ENCODE measurements at regions not wholly inside any gene's neighbourhood (a gene's known extent, or its start where the extent isn't known, plus 50 kb on each side); places are given as distances from the start of the nearest gene placed in this dataset.
A peak's percentile ranks its signal among the peaks of the same experiment; 100 is the strongest.

DNA sequence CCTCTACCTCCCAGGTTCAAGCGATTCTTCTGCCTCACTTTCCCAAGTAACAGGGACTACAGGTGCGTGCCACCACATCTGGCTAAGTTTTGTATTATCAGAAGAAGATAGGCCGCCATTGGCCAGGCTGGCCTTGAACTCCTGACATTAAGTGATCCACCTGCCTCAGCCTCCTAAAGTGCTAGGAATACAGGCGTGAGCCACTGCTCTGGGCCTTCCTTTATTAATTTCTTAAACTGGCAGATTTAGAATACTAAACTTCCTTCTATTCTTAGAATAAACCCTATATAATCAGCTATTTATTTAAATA, 86.6 kb downstream of the HFE start:
- Histone ChIP-seq H3K9me3 (replicated peaks; ENCODE audit: control insufficient read depth, low read depth, low read length) (no peaks in the 10 kb centered on the region), H3K27me3 (ENCODE audit: control insufficient read depth, insufficient read depth, low read length) (no peaks in the 10 kb centered on the region), H3K4me1 (ENCODE audit: control insufficient read depth, insufficient read depth, low read length) (no peaks in the 10 kb centered on the region), H3K36me3 (ENCODE audit: control insufficient read depth, insufficient read depth, low read length) (no peaks in the 10 kb centered on the region), H3K27ac (ENCODE audit: low read length) (no peak overlapping the region), H3K4me3 (ENCODE audit: low read length) (no peak overlapping the region)
- DNase-seq: no peak
- 95% methylated on average over 3 of the region's 4 CpGs for WGBS (ENCODE audit: insufficient coverage)

DNA sequence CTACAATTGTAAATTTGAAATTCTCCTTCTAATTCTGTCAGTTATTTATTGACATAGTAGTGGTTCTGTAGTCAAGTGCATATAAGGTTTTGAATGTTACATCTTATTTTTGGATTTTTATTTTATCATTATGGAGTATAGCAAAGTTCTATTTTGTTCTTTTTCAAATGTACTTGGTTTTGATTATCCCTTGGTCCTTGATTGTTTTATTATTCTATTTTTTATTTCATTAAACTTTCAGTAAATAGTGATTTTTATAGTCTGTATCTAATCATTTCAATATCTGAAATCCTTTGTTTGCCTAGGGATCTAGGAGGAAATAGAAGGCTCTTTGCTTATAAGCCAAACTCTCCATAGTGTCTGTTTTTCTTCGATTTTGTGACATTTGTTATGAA, 87.8 kb downstream of the HFE start:
- H3K4me3 ChIP-seq (ENCODE audit: low read length): no peak overlapping the region
- H3K27me3 ChIP-seq (ENCODE audit: control insufficient read depth, insufficient read depth, low read length): no peaks in the 10 kb centered on the region
- H3K36me3 ChIP-seq (ENCODE audit: control insufficient read depth, insufficient read depth, low read length): no peaks in the 10 kb centered on the region
- no CpG with 5 or more reads among the region's 1 CpG for WGBS (ENCODE audit: insufficient coverage)
- H3K9me3 ChIP-seq (replicated peaks; ENCODE audit: control insufficient read depth, low read depth, low read length): no peaks in the 10 kb centered on the region
- no peak overlapping the region for H3K27ac ChIP-seq (ENCODE audit: low read length)
- no peaks in the 10 kb centered on the region for H3K4me1 ChIP-seq (ENCODE audit: control insufficient read depth, insufficient read depth, low read length)
- no peak for DNase-seq

DNA sequence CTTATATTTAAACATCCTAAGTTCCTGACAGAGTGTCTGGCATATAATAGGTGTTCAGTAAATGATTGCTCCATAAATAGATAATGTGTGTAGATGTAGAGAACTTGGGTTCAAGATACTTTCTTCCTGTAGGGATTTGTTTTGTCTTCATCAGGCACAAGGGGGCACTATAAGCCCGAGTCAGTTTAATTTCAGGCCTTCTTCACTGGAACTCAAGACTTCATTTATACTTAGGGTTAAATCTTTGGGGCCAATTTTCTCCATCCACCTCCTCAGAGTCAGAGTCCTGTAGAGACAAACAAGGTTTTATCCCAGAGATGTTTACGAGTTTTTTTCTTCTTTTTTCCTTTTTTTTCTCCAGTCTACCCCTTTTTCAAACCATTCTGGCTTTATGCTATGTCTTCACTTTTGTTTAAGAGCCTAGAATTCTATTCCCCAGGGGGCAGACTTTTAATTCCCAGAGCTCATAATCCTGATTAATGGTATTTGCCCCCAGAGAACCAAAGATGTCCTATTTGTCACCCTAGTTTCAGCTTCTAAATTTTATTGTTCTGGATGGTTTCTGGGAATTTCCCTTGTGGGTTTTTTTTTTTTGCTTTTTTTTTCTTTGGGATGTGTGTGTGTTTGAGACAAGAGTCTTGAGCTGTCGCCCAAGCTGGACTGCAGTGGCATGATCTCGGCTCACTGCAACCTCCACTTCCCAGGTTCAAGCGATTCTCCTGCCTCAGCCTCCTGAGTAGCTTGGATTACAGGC, 88.4 kb downstream of the HFE start:
- peak; percentile 74 for DNase-seq
- Histone ChIP-seq H3K36me3 (ENCODE audit: control insufficient read depth, insufficient read depth, low read length) (no peaks in the 10 kb centered on the region), H3K27ac (ENCODE audit: low read length) (no peak overlapping the region), H3K9me3 (replicated peaks; ENCODE audit: control insufficient read depth, low read depth, low read length) (no peaks in the 10 kb centered on the region), H3K27me3 (ENCODE audit: control insufficient read depth, insufficient read depth, low read length) (no peaks in the 10 kb centered on the region), H3K4me3 (ENCODE audit: low read length) (no peak overlapping the region), H3K4me1 (ENCODE audit: control insufficient read depth, insufficient read depth, low read length) (no peaks in the 10 kb centered on the region)
- WGBS (ENCODE audit: insufficient coverage): no CpG with 5 or more reads among the region's 5 CpGs

DNA sequence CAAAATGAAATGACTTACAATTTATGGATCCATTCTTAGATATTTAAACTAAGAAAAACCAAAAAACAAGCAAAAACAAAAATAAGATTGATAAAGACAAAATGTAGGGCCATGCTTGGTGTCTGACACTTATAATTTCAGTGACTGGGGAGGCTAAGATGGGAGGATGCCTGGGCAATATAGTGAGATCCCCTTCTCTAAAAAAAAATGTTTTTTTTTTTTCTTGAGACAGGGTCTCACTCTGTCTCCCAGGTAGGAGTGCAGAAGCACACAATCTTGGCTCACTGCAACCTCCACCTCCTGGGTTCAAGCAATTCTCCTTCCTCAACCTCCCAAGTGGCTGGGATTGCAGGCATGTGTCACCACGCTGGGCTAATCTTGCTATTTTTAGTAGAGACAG, 92.4 kb downstream of the HFE start:
- no peaks in the 10 kb centered on the region for H3K27me3 ChIP-seq (ENCODE audit: control insufficient read depth, insufficient read depth, low read length)
- H3K27ac ChIP-seq (ENCODE audit: low read length): no peak overlapping the region
- no peaks in the 10 kb centered on the region for H3K36me3 ChIP-seq (ENCODE audit: control insufficient read depth, insufficient read depth, low read length)
- no CpG with 5 or more reads among the region's 1 CpG for whole genome bisulfite sequencing (ENCODE audit: insufficient coverage)
- no peaks in the 10 kb centered on the region for H3K9me3 ChIP-seq (replicated peaks; ENCODE audit: control insufficient read depth, low read depth, low read length)
- DNase-seq: no peak
- no peak overlapping the region for H3K4me3 ChIP-seq (ENCODE audit: low read length)
- peaks cover 6% of the 10 kb centered on the region for H3K4me1 ChIP-seq (ENCODE audit: control insufficient read depth, insufficient read depth, low read length)

DNA sequence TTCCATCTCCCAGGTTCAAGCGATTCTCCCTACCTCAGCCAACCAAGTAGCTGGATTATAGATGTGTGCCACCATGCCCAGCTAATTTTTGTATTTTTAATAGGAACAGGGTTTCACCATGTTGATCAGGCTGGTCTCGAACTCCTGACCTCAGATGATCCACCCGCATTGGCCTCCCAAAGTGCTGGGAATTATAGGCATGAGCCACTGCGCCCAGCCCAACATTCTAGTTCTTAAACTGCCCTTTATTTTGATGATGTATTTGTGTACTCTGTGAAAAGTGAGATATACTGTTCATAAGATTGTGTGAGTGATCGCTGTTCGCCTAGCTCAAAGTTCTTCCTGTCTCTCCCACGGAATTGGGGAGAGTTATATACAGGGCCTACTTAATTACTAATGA, 93.1 kb downstream of the HFE start:
- Histone ChIP-seq H3K4me1 (ENCODE audit: control insufficient read depth, insufficient read depth, low read length) (peaks cover 6% of the 10 kb centered on the region), H3K4me3 (ENCODE audit: low read length) (no peak overlapping the region), H3K9me3 (replicated peaks; ENCODE audit: control insufficient read depth, low read depth, low read length) (no peaks in the 10 kb centered on the region), H3K27ac (ENCODE audit: low read length) (no peak overlapping the region), H3K27me3 (ENCODE audit: control insufficient read depth, insufficient read depth, low read length) (no peaks in the 10 kb centered on the region), H3K36me3 (ENCODE audit: control insufficient read depth, insufficient read depth, low read length) (no peaks in the 10 kb centered on the region)
- 100% methylated on average over 1 of the region's 7 CpGs for WGBS (ENCODE audit: insufficient coverage)
- no peak for DNase-seq

DNA sequence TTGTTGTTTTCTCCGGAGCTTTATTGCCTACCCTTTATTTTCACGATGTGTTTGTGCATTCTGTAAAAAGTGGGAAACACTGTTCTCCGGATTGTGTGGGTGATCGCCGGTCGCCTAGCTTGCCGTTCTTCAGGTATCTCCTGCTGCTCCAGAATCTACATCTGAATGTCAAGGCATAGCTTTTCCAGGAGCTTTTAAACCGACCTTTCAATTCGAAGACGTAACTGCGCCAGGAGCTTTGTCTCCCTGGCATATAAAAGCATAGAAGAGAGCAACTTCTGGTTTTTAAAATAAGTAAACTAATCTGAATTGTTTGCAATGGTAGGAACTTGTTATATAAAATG, 96.0 kb downstream of the HFE start:
- peak overlapping the region; percentile 97 for H3K27ac ChIP-seq (ENCODE audit: low read length)

DNA sequence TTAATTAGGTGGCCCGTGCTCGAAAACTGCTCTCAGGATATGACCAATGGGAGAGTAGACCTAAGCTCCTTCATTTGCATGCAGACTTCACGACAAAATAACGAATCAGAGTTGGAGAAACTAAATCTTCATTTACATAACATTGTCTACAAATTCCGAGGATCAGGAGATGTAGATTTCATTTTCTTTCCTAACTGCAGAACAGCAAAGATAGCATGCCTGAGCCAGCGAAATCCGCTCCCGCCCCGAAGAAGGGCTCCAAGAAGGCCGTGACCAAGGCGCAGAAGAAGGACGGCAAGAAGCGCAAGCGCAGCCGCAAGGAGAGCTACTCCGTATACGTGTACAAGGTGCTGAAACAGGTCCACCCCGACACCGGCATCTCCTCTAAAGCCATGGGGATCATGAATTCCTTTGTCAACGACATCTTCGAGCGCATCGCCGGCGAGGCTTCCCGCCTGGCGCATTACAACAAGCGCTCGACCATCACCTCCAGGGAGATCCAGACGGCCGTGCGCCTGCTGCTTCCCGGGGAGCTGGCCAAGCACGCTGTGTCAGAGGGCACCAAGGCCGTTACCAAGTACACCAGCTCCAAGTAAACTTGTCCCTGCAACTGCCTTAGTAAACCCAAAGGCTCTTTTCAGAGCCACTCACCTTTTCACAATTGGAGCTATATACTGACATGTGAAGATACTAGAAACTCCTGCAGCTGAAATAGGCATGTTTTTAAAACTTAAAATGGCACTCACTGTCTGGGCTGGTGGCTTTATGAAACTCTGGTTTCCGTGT, 96.5 kb downstream of the HFE start:
- H3K27ac ChIP-seq (ENCODE audit: low read length): peak overlapping the region; percentile 97
- peak; percentile 97 for DNase-seq
- 1% methylated on average over 29 of the region's 36 CpGs for WGBS (ENCODE audit: insufficient coverage)

More for the DNA sequence above, 96.0 kb downstream of the HFE start:
- Histone ChIP-seq H3K9me3 (replicated peaks; ENCODE audit: control insufficient read depth, low read depth, low read length) (no peaks in the 10 kb centered on the region), H3K36me3 (ENCODE audit: control insufficient read depth, insufficient read depth, low read length) (no peaks in the 10 kb centered on the region), H3K4me1 (ENCODE audit: control insufficient read depth, insufficient read depth, low read length) (peaks cover 9% of the 10 kb centered on the region), H3K4me3 (ENCODE audit: low read length) (peak overlapping the region; percentile 64), H3K27me3 (ENCODE audit: control insufficient read depth, insufficient read depth, low read length) (no peaks in the 10 kb centered on the region)
- DNase-seq: no peak
- WGBS (ENCODE audit: insufficient coverage): 0% methylated on average over 4 of the region's 11 CpGs

DNA sequence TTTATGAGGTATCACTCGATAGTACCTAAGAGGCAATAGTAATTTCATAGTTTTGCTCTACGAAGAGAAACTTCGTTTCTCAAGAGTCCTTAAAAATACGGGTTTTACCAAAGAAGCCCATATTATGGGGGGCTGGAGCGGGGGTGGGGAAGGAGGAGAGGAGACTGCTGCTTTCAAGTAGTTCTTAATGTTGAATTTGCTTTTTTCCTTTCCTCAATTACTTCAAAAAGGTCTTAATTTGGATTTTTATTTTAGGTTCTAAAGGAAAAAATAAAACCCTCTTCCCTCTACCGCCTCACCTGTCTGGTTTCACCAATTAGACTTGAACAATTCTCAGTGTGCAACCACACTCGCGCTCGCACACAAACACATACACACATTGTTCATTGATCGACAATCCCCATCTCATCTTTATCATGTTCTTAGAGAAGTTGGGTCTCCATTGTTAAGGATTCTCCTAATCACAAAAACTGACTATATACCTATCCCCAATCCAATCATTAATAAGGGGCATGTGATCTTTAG, 97.2 kb downstream of the HFE start:
- Histone ChIP-seq H3K9me3 (replicated peaks; ENCODE audit: control insufficient read depth, low read depth, low read length) (no peaks in the 10 kb centered on the region), H3K4me3 (ENCODE audit: low read length) (peak overlapping the region; percentile 64), H3K27ac (ENCODE audit: low read length) (peak overlapping the region; percentile 97), H3K27me3 (ENCODE audit: control insufficient read depth, insufficient read depth, low read length) (no peaks in the 10 kb centered on the region), H3K4me1 (ENCODE audit: control insufficient read depth, insufficient read depth, low read length) (peaks cover 21% of the 10 kb centered on the region), H3K36me3 (ENCODE audit: control insufficient read depth, insufficient read depth, low read length) (no peaks in the 10 kb centered on the region)
- no peak for DNase-seq
- WGBS (ENCODE audit: insufficient coverage): 8% methylated on average over 2 of the region's 10 CpGs

More for the DNA sequence above, 96.5 kb downstream of the HFE start:
- Histone ChIP-seq H3K9me3 (replicated peaks; ENCODE audit: control insufficient read depth, low read depth, low read length) (no peaks in the 10 kb centered on the region), H3K4me3 (ENCODE audit: low read length) (peak overlapping the region; percentile 64), H3K27me3 (ENCODE audit: control insufficient read depth, insufficient read depth, low read length) (no peaks in the 10 kb centered on the region), H3K36me3 (ENCODE audit: control insufficient read depth, insufficient read depth, low read length) (no peaks in the 10 kb centered on the region), H3K4me1 (ENCODE audit: control insufficient read depth, insufficient read depth, low read length) (peaks cover 15% of the 10 kb centered on the region)

DNA sequence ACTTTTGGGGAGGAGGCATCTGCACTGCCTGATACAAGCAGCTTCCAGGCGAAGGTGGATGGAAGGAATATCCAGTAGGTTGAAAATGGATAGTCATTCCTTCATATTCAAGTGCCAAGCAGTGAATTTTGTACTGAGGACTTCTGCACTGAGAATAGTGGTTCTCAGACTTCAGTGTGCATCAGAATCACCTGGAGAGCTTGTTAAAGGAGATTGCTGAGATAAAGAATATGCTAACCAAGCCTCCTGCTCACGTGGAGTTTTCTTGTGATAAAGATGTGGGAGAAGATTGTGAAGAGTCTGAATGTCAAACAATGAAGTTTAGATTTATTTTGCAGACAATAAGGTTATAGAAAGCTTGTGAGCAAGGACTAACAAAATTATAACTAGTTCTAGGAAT, 97.8 kb downstream of the HFE start:
- WGBS (ENCODE audit: insufficient coverage): 78% methylated on average over 2 of the region's 2 CpGs
- Histone ChIP-seq H3K27ac (ENCODE audit: low read length) (no peak overlapping the region), H3K4me1 (ENCODE audit: control insufficient read depth, insufficient read depth, low read length) (peaks cover 24% of the 10 kb centered on the region), H3K27me3 (ENCODE audit: control insufficient read depth, insufficient read depth, low read length) (no peaks in the 10 kb centered on the region), H3K36me3 (ENCODE audit: control insufficient read depth, insufficient read depth, low read length) (no peaks in the 10 kb centered on the region), H3K9me3 (replicated peaks; ENCODE audit: control insufficient read depth, low read depth, low read length) (no peaks in the 10 kb centered on the region), H3K4me3 (ENCODE audit: low read length) (no peak overlapping the region)
- no peak for DNase-seq

DNA sequence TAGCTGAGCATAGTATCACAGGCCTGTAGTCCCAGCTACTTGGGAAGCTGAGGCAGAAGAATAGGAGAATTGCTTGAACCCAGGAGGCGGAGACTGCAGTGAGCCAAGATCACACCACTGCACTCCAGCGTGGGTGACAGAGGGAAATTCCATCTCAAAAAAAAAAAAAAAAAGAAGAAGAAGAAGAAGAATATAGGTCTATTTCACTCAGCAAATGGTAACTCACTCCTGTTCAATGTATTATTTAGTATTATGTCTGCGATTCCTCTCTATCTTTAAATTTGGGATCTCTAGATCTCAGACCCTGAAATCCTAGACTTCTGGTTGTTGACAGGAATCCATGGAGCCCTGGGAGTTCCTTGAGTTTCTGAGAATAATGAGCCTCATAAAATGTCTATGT, 98.6 kb downstream of the HFE start:
- Histone ChIP-seq H3K9me3 (replicated peaks; ENCODE audit: control insufficient read depth, low read depth, low read length) (no peaks in the 10 kb centered on the region), H3K4me1 (ENCODE audit: control insufficient read depth, insufficient read depth, low read length) (peaks cover 24% of the 10 kb centered on the region), H3K27me3 (ENCODE audit: control insufficient read depth, insufficient read depth, low read length) (no peaks in the 10 kb centered on the region), H3K4me3 (ENCODE audit: low read length) (no peak overlapping the region), H3K36me3 (ENCODE audit: control insufficient read depth, insufficient read depth, low read length) (no peaks in the 10 kb centered on the region), H3K27ac (ENCODE audit: low read length) (no peak overlapping the region)
- no peak for DNase-seq
- no CpG with 5 or more reads among the region's 3 CpGs for WGBS (ENCODE audit: insufficient coverage)

Data from muscle of leg (tissue), 3 donors.